Liver (tissue), 8 donors: ENCODE measurements at regions not wholly inside any gene's neighbourhood (a gene's known extent, or its start where the extent isn't known, plus 50 kb on each side); places are given as distances from the start of the nearest gene placed in this dataset.

Experiments
- DNase-seq: peaks from one replicate; pipeline ENCODE4 v3.0.0-alpha.2; 2017; ENCODE audit warnings: low spot score
- H3K27ac ChIP-seq, 2 donors: one replicate each; pipeline ENCODE4 v1.7.0; 2013; ENCODE audit warnings: inconsistent platforms in 2 of 2, low read length in 2 of 2, control low read depth in 1 of 2, low read depth in 1 of 2, mild to moderate bottlenecking in 1 of 2
- H3K27me3 ChIP-seq, 4 donors: one replicate each; pipeline versions ENCODE4 v1.6.1 to v1.7.0; 2013; ENCODE audit warnings: low read length in 3 of 4, inconsistent platforms in 1 of 4, mild to moderate bottlenecking in 1 of 4, moderate library complexity in 1 of 4; ENCODE audit not compliant: control insufficient read depth in 4 of 4, insufficient read depth in 4 of 4
- H3K36me3 ChIP-seq, 4 donors: one replicate each; pipeline versions ENCODE4 v1.6.1 to v1.7.0; 2013; ENCODE audit warnings: low read length in 3 of 4, mild to moderate bottlenecking in 3 of 4, low read depth in 1 of 4, moderate library complexity in 1 of 4; ENCODE audit not compliant: control insufficient read depth in 4 of 4, insufficient read depth in 3 of 4
- H3K4me1 ChIP-seq, 4 donors: one replicate each; pipeline versions ENCODE4 v1.6.1 to v1.7.0; 2013; ENCODE audit warnings: low read length in 3 of 4, mild to moderate bottlenecking in 3 of 4, moderate library complexity in 1 of 4; ENCODE audit not compliant: control insufficient read depth in 4 of 4, insufficient read depth in 4 of 4
- H3K4me3 ChIP-seq, 3 donors: one replicate each; pipeline versions ENCODE4 v1.6.1 to v1.7.0; 2013; ENCODE audit warnings: low read length in 3 of 3, control low read depth in 1 of 3, low read depth in 1 of 3, mild to moderate bottlenecking in 1 of 3
- H3K9ac ChIP-seq, 2 donors: one replicate each; pipeline ENCODE4 v1.7.0; 2013; ENCODE audit warnings: low read length in 2 of 2, mild to moderate bottlenecking in 2 of 2, moderate library complexity in 2 of 2, control low read depth in 1 of 2, low read depth in 1 of 2
- H3K9me3 ChIP-seq, 4 donors: one replicate each; pipeline versions ENCODE4 v1.6.1 to v1.7.0; 2013; ENCODE audit warnings: low read length in 3 of 4; ENCODE audit not compliant: control insufficient read depth in 4 of 4
- ATF3 ChIP-seq: IDR thresholded peaks from 2 replicates; pipeline ENCODE4 v1.6.1; 2016; ENCODE audit warnings: antibody characterized with exemption
- CTCF ChIP-seq: fragments of 150-350 bp; IDR thresholded peaks from 2 replicates; pipeline ENCODE4 v1.5.1; 2017; ENCODE audit warnings: improper control_type of control experiment, low read depth, low read length; ENCODE audit not compliant: missing input control
- EGR1 ChIP-seq, 2 donors: IDR thresholded peaks; 2 replicates each; pipeline ENCODE4 v1.6.1; 2016 to 2018; ENCODE audit warnings: antibody characterized with exemption in 2 of 2, low read depth in 2 of 2
- FOXA1 ChIP-seq: IDR thresholded peaks from 2 replicates; pipeline ENCODE4 v1.6.1; 2016; ENCODE audit warnings: antibody characterized with exemption
- FOXA2 ChIP-seq: IDR thresholded peaks from 2 replicates; pipeline ENCODE4 v1.6.1; 2016; ENCODE audit warnings: antibody characterized with exemption
- GABPA ChIP-seq, 2 donors: IDR thresholded peaks in 1 of 2; conservative IDR thresholded peaks in 1 of 2; 2 replicates each; pipeline ENCODE4 v1.6.1; 2016; ENCODE audit warnings: antibody characterized with exemption in 2 of 2, mild to moderate bottlenecking in 1 of 2, moderate library complexity in 1 of 2
- HNF4A ChIP-seq, 2 donors: conservative IDR thresholded peaks; 2 replicates each; pipeline ENCODE4 v1.6.1; 2016; ENCODE audit warnings: antibody characterized with exemption in 2 of 2, mild to moderate bottlenecking in 2 of 2
- HNF4G ChIP-seq: IDR thresholded peaks from 2 replicates; pipeline ENCODE4 v1.6.1; 2016; ENCODE audit warnings: antibody characterized with exemption
- JUND ChIP-seq, 2 donors: IDR thresholded peaks; 2 replicates each; pipeline ENCODE4 v1.6.1; 2016; ENCODE audit warnings: antibody characterized with exemption in 2 of 2
- MAX ChIP-seq: IDR thresholded peaks from 2 replicates; pipeline ENCODE4 v1.6.1; 2016; ENCODE audit warnings: antibody characterized with exemption
- NR2F2 ChIP-seq: IDR thresholded peaks from 2 replicates; pipeline ENCODE4 v1.6.1; 2016; ENCODE audit warnings: antibody characterized with exemption
- RAD21 ChIP-seq, 2 donors: IDR thresholded peaks; 2 replicates each; pipeline ENCODE4 v1.6.1; 2016; ENCODE audit warnings: antibody characterized with exemption in 2 of 2, mild to moderate bottlenecking in 2 of 2
- REST ChIP-seq: IDR thresholded peaks from 2 replicates; pipeline ENCODE4 v1.6.1; 2016; ENCODE audit warnings: antibody characterized with exemption, mild to moderate bottlenecking
- SP1 ChIP-seq: IDR thresholded peaks from 2 replicates; pipeline ENCODE4 v1.6.1; 2018; ENCODE audit warnings: antibody characterized with exemption, mild to moderate bottlenecking
- TAF1 ChIP-seq: conservative IDR thresholded peaks from 2 replicates; pipeline ENCODE4 v1.6.1; 2016; ENCODE audit warnings: antibody characterized with exemption, mild to moderate bottlenecking
- YY1 ChIP-seq: IDR thresholded peaks from 2 replicates; pipeline ENCODE4 v1.6.1; 2016; ENCODE audit warnings: antibody characterized with exemption, mild to moderate bottlenecking
- ZBTB33 ChIP-seq: IDR thresholded peaks from 2 replicates; pipeline ENCODE4 v1.6.1; 2016; ENCODE audit warnings: antibody characterized with exemption
- WGBS: extraction: QIAGEN DNeasy Blood & Tissue Kit; methylation state at CpG from one replicate; pipeline ENCODE4 v1.1.7; 2013; 5-methylcytosine and 5-hydroxymethylcytosine counted together
- donor health status: healthy.
- donor health status: healthy.
- donor health status: healthy.
- donor health status: healthy.
- donor health status: healthy.

- TF ChIP-seq RAD21 (IDR thresholded peaks at IDR 0.05) = no peak
These were observed 382.4 kb downstream of the EFNB2 start (continued) for GRCh38 chr13:106153041-106153440.

- Histone ChIP-seq H3K27ac (no peak overlapping the region), H3K4me1 (no peaks in the 10 kb centered on the region), H3K4me3 (no peak overlapping the region), H3K27me3 (peaks cover 0 to 3% (median 0%) of the 10 kb centered on the region in 4 donors), H3K9me3 (peaks cover 0 to 2% (median 0%) of the 10 kb centered on the region in 4 donors), H3K9ac (no peak overlapping the region), H3K36me3 (no peaks in the 10 kb centered on the region)
- 62% methylated on average over 3 of the region's 3 CpGs for WGBS
- no peak for DNase-seq
- TF ChIP-seq ATF3 (no peak), HNF4G (no peak), CTCF (no peak), JUND (IDR thresholded peaks at IDR 0.05) (no peak), MAX (no peak), YY1 (no peak), TAF1 (no peak), EGR1 (IDR thresholded peaks at IDR 0.05; ENCODE audit: low read depth in 2 of 2) (no peak), HNF4A (conservative IDR thresholded peaks at IDR 0.05) (no peak), FOXA2 (no peak), REST (no peak), NR2F2 (no peak), GABPA (IDR thresholded peaks at IDR 0.05 in 1 of 2, conservative IDR thresholded peaks at IDR 0.05 in 1 of 2) (no peak), FOXA1 (no peak), SP1 (no peak), RAD21 (IDR thresholded peaks at IDR 0.05) (no peak), ZBTB33 (no peak)
These were observed 383.4 kb downstream of the EFNB2 start for GRCh38 chr13:106152047-106152446.
